HG03342 (cell line): ENCODE measurements at regions not wholly inside any gene's neighbourhood (a gene's known extent, or its start where the extent isn't known, plus 50 kb on each side); places are given as distances from the start of the nearest gene placed in this dataset.

Experiments
- ATAC-seq: cut with Tn5 transposase; IDR thresholded peaks from one replicate; pipeline ENCODE4 v1.9.1; 2021; ENCODE audit warnings: mild to moderate bottlenecking, moderate library complexity; ENCODE audit not compliant: unreplicated experiment

GRCh38 chr20:40326784-40327183, 362.3 kb downstream of the MAFB start:
- ATAC-seq = no peak

- no peak for ATAC-seq
Observed at GRCh38 chr20:40325006-40325568, 363.9 kb downstream of the MAFB start.

- ATAC-seq = no peak
Observed at GRCh38 chr20:40323361-40323794, 365.7 kb downstream of the MAFB start.

- no peak for ATAC-seq
Observed at GRCh38 chr20:40322941-40323340, 366.1 kb downstream of the MAFB start.

GRCh38 chr20:40320517-40321011, 368.5 kb downstream of the MAFB start:
- ATAC-seq = no peak

GRCh38 chr20:40319741-40320516, 369.1 kb downstream of the MAFB start:
- no peak for ATAC-seq

- no peak for ATAC-seq
Observed at GRCh38 chr20:40319056-40319455, 370.0 kb downstream of the MAFB start.

GRCh38 chr20:40317156-40317790, 371.8 kb downstream of the MAFB start:
- no peak for ATAC-seq

GRCh38 chr20:40314278-40314677, 374.8 kb downstream of the MAFB start:
- no peak for ATAC-seq

GRCh38 chr20:40313730-40314129, 375.3 kb downstream of the MAFB start:
- no peak for ATAC-seq

- ATAC-seq = no peak
Observed at GRCh38 chr20:40309731-40310130, 379.3 kb downstream of the MAFB start.

GRCh38 chr20:40307997-40308396, 381.0 kb downstream of the MAFB start:
- ATAC-seq = no peak

- ATAC-seq = no peak
Observed at GRCh38 chr20:40307268-40307667, 381.8 kb downstream of the MAFB start.

- no peak for ATAC-seq
Observed at GRCh38 chr20:40305303-40305702, 383.7 kb downstream of the MAFB start.

GRCh38 chr20:40304119-40304613, 384.9 kb downstream of the MAFB start:
- no peak for ATAC-seq

GRCh38 chr20:40294747-40295146, 394.3 kb downstream of the MAFB start:
- no peak for ATAC-seq

GRCh38 chr20:40294175-40294574, 394.9 kb downstream of the MAFB start:
- ATAC-seq = no peak

GRCh38 chr20:40293740-40294139, 395.3 kb downstream of the MAFB start:
- no peak for ATAC-seq

GRCh38 chr20:40291493-40292135, 397.4 kb downstream of the MAFB start:
- no peak for ATAC-seq

GRCh38 chr20:40287683-40288082, 401.4 kb downstream of the MAFB start:
- ATAC-seq = no peak

GRCh38 chr20:40286975-40287531, 402.0 kb downstream of the MAFB start:
- no peak for ATAC-seq
